Endodermal cell (in vitro differentiated cells): ENCODE measurements at regions not wholly inside any gene's neighbourhood (a gene's known extent, or its start where the extent isn't known, plus 50 kb on each side); places are given as distances from the start of the nearest gene placed in this dataset.
"Not testable (repeated sequence)": the region's sequence is repeated elsewhere in the genome, so short reads cannot be mapped to it uniquely, and the experiment has no call there.

Source experiments
- DNase-seq: peaks from one replicate; pipeline ENCODE4 v3.0.0-alpha.2; 2017
- H3K27ac ChIP-seq: 2 replicates; pipeline ENCODE4 v1.5.1; 2013; ENCODE audit warnings: mild to moderate bottlenecking, low read depth, low read length, moderate library complexity
- H3K27me3 ChIP-seq: 2 replicates; pipeline ENCODE4 v1.6.1; 2013; ENCODE audit warnings: mild to moderate bottlenecking, low read length, moderate library complexity; ENCODE audit not compliant: insufficient read depth, control insufficient read depth, poor library complexity, severe bottlenecking
- H3K36me3 ChIP-seq: 2 replicates; pipeline ENCODE4 v1.7.0; 2013; ENCODE audit warnings: mild to moderate bottlenecking, low read length, moderate library complexity; ENCODE audit not compliant: control insufficient read depth, insufficient read depth
- H3K4me1 ChIP-seq: one replicate; pipeline ENCODE4 v1.7.0; 2013; ENCODE audit warnings: low read length; ENCODE audit not compliant: control insufficient read depth, insufficient read depth
- H3K4me3 ChIP-seq: 2 replicates; pipeline ENCODE4 v1.5.1; 2013; ENCODE audit warnings: mild to moderate bottlenecking, low read length, moderate library complexity
- H3K9ac ChIP-seq: 2 replicates; pipeline ENCODE4 v1.6.1; 2013; ENCODE audit warnings: mild to moderate bottlenecking, low read length, moderate library complexity; ENCODE audit not compliant: poor library complexity, severe bottlenecking; ENCODE audit errors: extremely low read depth
- H3K9me3 ChIP-seq: 2 replicates; pipeline ENCODE4 v1.6.1; 2013; ENCODE audit warnings: mild to moderate bottlenecking, low read length, moderate library complexity; ENCODE audit not compliant: control insufficient read depth
- H3K27ac Mint-ChIP-seq: 2 replicates; pipeline ENCODE4 v1.8.0; 2020; ENCODE audit warnings: mixed read lengths
- H3K27me3 Mint-ChIP-seq: 2 replicates; pipeline ENCODE4 v1.8.0; 2021; ENCODE audit warnings: mild to moderate bottlenecking, mixed read lengths; ENCODE audit not compliant: insufficient read depth
- H3K36me3 Mint-ChIP-seq: 2 replicates; pipeline ENCODE4 v1.8.0; 2020; ENCODE audit warnings: low read depth, mixed read lengths
- H3K4me1 Mint-ChIP-seq: 2 replicates; pipeline ENCODE4 v1.8.0; 2020; ENCODE audit warnings: mixed read lengths
- H3K4me3 Mint-ChIP-seq: 2 replicates; pipeline ENCODE4 v1.8.0; 2020; ENCODE audit warnings: mild to moderate bottlenecking, moderate library complexity, mixed read lengths
- H3K9me3 Mint-ChIP-seq: 2 replicates; pipeline ENCODE4 v1.8.0; 2020; ENCODE audit warnings: mild to moderate bottlenecking, mixed read lengths
- WGBS, 2 experiments: methylation state at CpG; one replicate each; pipeline versions ENCODE4 v1.1.5 to v1.1.7; 2013; ENCODE audit warnings: missing lambda C conversion rate in 2 of 2, mixed read lengths in 1 of 2; ENCODE audit not compliant: insufficient coverage in 1 of 2, insufficient read length in 1 of 2; 5-methylcytosine and 5-hydroxymethylcytosine counted together

DNA sequence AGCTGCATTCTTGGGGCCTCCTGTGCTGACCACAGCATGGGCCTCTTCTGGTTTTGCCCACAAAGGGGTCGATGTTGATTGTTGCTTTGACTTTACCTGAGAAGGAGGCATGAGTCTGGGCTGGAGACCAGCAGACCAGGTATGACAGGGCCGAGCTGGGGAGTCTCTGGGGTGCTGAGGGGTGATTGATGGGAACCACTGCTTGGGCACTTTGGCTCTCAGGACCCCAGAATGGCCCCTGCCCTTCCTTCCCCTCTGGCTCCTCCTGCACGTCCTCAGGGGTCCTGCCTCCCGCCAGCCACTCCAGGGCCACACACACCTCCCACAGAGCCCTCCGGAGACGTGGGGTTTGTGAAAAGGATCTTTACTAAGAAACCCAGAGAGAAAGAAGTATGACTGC is 70.0 kb downstream of the TMEM121 start:
- not testable (repeated sequence) for H3K27me3 ChIP-seq, H3K36me3 ChIP-seq, H3K9me3 ChIP-seq, H3K4me1 ChIP-seq, H3K9ac ChIP-seq, H3K4me1 Mint-ChIP-seq, H3K36me3 Mint-ChIP-seq, H3K4me3 ChIP-seq, H3K27ac ChIP-seq, H3K27ac Mint-ChIP-seq, H3K27me3 Mint-ChIP-seq, H3K4me3 Mint-ChIP-seq, DNase-seq
- WGBS, 2 experiments, result 27% methylated on average over 2 of the region's 6 CpGs; no CpG with 5 or more reads in 1 of the 2 experiments
- peaks cover 41% of the 10 kb centered on the region for H3K9me3 Mint-ChIP-seq

DNA sequence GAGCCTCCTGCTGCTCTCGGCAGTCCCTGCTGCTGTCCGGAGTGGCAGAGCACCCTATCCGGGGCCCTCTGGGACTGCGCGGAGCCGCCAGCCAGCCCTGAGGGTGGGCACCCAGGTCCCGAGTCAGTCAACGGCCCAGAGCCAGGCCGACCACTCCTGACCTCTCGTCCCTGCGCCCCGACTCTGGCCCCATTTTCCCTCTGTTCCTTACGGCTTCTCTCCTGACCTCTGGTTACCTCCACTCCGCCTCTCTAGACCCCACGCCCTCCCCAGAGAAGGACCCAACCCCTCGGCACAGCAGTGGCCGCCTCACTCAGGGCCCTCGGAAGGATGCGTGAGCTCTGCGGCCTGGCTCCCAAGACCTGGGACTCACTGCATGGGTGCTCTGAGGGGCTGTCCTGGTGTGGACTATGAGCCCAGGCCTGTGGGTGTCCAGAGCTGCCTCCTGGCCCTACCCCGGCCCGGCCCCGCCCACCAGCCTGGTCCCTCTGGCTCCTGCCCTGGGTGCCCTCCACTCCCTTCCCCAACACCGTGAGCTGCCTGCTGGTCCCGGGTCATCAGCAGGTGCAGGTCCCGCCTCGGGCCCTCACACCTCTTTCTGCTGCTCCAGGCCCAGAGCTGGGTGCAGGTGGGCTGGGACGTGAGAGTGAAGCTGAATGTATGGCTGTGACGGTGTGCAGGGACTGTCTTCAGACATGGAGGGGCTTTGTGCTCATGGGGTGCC is 71.8 kb downstream of the TMEM121 start:
- not testable (repeated sequence) for H3K9me3 ChIP-seq, H3K27ac ChIP-seq, H3K36me3 ChIP-seq, H3K4me3 Mint-ChIP-seq, H3K27ac Mint-ChIP-seq, H3K27me3 ChIP-seq, H3K4me1 ChIP-seq, H3K9ac ChIP-seq, H3K4me3 ChIP-seq, H3K27me3 Mint-ChIP-seq, H3K4me1 Mint-ChIP-seq, DNase-seq, H3K36me3 Mint-ChIP-seq
- 89 to 94% methylated on average over 7 to 18 of the region's 29 CpGs for WGBS, 2 experiments
- H3K9me3 Mint-ChIP-seq, result peaks cover 49% of the 10 kb centered on the region

DNA sequence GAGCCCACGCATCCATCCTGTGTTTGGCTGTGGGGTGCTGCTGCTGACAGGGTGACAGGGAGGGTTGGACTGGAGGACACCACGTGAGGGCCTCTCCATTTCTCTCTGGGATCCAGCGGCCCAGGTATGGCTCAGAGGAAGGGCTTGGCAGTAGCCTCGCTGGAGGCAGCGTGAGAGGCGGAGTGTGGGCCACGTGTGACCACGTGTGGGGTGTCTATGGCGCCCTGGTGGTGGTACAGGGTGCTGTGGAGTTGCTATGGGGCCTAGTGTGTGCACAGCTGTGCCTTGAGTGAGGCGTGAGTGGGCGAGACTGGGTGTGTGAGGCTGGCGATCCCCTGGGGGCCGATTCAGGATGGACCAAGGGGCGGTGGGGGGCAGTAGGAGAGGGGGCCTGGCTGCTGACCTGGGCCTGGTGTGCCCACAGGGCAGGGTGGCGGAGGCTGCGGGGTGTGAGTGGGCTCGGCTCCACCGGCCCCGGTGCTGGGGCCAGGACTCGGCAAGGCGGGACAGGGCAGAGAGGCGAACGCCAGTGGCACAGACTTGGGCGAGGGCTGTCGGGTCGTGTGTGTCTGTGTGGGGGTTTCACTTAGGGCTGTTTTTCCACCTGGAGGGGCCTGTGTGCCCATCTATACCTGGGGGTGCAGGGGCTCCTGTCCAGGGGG is 72.7 kb downstream of the TMEM121 start:
- H3K4me1 Mint-ChIP-seq, H3K4me3 Mint-ChIP-seq, H3K27ac Mint-ChIP-seq, H3K27ac ChIP-seq, H3K9me3 ChIP-seq, H3K4me3 ChIP-seq, H3K27me3 ChIP-seq, H3K9ac ChIP-seq, DNase-seq, H3K36me3 Mint-ChIP-seq, H3K4me1 ChIP-seq, H3K27me3 Mint-ChIP-seq, H3K36me3 ChIP-seq: not testable (repeated sequence)
- peaks cover 53% of the 10 kb centered on the region for H3K9me3 Mint-ChIP-seq
- 50% methylated on average over 6 of the region's 26 CpGs; no CpG with 5 or more reads in 1 of the 2 experiments for WGBS, 2 experiments

DNA sequence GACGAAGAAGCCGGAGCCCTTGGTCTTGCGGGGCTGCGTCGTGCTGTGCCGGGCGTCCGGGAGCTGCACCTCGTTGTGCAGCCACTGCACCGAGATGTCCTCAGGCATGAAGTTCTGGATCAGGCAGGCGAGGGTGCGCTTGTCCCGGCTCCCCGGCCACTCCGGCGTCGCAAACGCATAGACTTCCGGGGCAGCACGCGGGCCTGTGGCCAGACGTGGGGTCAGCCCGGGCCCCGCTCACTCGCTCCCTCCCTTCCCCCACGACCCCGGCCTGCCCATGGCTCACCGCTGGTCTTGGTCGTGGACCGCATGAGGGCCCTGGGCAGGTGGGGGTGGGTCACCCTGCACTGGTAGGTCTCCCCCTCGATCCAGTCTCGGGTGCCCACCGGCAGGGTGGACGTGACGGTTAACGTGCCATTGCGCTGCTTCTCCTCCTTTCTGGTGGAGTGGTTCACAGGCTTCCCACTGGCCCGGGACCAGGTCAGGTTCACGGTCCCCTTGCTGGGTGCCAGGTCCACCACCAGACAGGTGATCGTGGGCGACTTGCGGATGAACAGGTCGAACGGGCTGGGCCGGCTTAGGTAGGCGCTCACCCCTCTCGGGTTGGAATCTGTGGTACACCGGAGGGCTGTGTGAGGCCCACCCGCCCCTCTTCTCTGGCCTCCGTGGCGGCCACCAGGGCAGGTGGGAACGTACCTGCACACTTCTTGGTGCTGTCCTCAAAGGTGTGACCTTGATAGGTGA is 74.0 kb downstream of the TMEM121 start:
- peaks cover 61% of the 10 kb centered on the region for H3K9me3 Mint-ChIP-seq
- WGBS, 2 experiments, result 87 to 88% methylated on average over 17 to 51 of the region's 52 CpGs
- not testable (repeated sequence) for H3K4me1 ChIP-seq, H3K4me1 Mint-ChIP-seq, H3K4me3 ChIP-seq, H3K36me3 Mint-ChIP-seq, H3K9ac ChIP-seq, H3K27ac ChIP-seq, H3K36me3 ChIP-seq, DNase-seq, H3K27me3 Mint-ChIP-seq, H3K4me3 Mint-ChIP-seq, H3K27me3 ChIP-seq, H3K9me3 ChIP-seq, H3K27ac Mint-ChIP-seq
